K562 (cell line): ENCODE measurements at regions not wholly inside any gene's neighbourhood (a gene's known extent, or its start where the extent isn't known, plus 50 kb on each side); places are given as distances from the start of the nearest gene placed in this dataset.

Experiments used
- ATAC-seq: fragments of 200-7000 bp; cut with Tn5 transposase; 3 replicates; pipeline ENCODE4 v1.9.1; 2020; ENCODE audit warnings: moderate library complexity
- BruUV-seq: library from RNA; stranded (reverse); fragments of 400-500 nt; replicated peaks from 2 replicates; lab custom pipeline; 2021; lab: Mats Ljungman, UMichigan
- CTCF ChIA-PET: fragments of 300-600 bp; formaldehyde crosslinking; extraction: SDS; loops from one replicate; lab custom pipeline; 2021; ENCODE audit warnings: low intra/inter-chr PET ratio; lab: Yijun Ruan, JAX
- POLR2A ChIA-PET: fragments of 300-600, 350-650 bp; sonication (Branson Sonifier 250); formaldehyde crosslinking; extraction: SDS; loops from one replicate; lab custom pipeline; 2021; ENCODE audit warnings: antibody characterized with exemption, inconsistent platforms; lab: Yijun Ruan, JAX
- DNase-seq, 4 experiments: peaks; one replicate each; pipeline versions ENCODE4 v3.0.0 to v3.0.0-alpha.2; 2011 to 2018; ENCODE audit warnings: low spot score in 3 of 4, mixed read lengths in 3 of 4; ENCODE audit errors: extremely low read depth in 1 of 4
- FAIRE-seq: peaks from 2 replicates; lab custom pipeline; 2011; peaks lifted over from hg19 to GRCh38; lab: Jason Lieb, UNC
- H2AFZ ChIP-seq: 2 replicates; pipeline ENCODE4 v1.6.0; 2011; ENCODE audit warnings: low read depth, low read length, control low read depth, inconsistent platforms
- H3K27ac ChIP-seq: fragments of 200-600 bp; 3 replicates; pipeline ENCODE4 v1.8.0; 2011; ENCODE audit warnings: low read depth, mild to moderate bottlenecking, control low read depth, inconsistent platforms, low read length, moderate library complexity, mixed read lengths; ENCODE audit errors: extremely low read depth
- H3K27me3 ChIP-seq, 2 experiments: fragments of 300-600 bp in 1 of 2; 2 replicates in 1 of 2; 3 replicates in 1 of 2; pipeline versions ENCODE4 v1.6.0 to v1.8.0; 2011; ENCODE audit warnings: inconsistent platforms in 2 of 2, low read length in 2 of 2, mild to moderate bottlenecking in 1 of 2, mixed read lengths in 1 of 2, moderate library complexity in 1 of 2; ENCODE audit not compliant: control insufficient read depth in 2 of 2, insufficient read depth in 2 of 2
- H3K36me3 ChIP-seq: fragments of 300-600 bp; 3 replicates; pipeline ENCODE4 v1.8.0; 2011; ENCODE audit warnings: mild to moderate bottlenecking, low read length, inconsistent platforms; ENCODE audit not compliant: control insufficient read depth, insufficient read depth
- H3K4me1 ChIP-seq, 2 experiments: fragments of 200-600 bp in 1 of 2; replicated peaks in 1 of 2; 2 replicates in 1 of 2; 3 replicates in 1 of 2; pipeline versions ENCODE4 v1.5.1 to v1.8.0; 2011; ENCODE audit warnings: inconsistent platforms in 2 of 2, low read length in 2 of 2, mild to moderate bottlenecking in 1 of 2, mixed read lengths in 1 of 2, moderate library complexity in 1 of 2; ENCODE audit not compliant: control insufficient read depth in 2 of 2, insufficient read depth in 2 of 2
- H3K4me2 ChIP-seq: 2 replicates; pipeline ENCODE4 v1.6.1; 2011; ENCODE audit warnings: low read length, control low read depth, inconsistent platforms, mixed read lengths; ENCODE audit not compliant: insufficient read depth
- H3K4me3 ChIP-seq: fragments of 200-600 bp; sonication (generic), shearing (Covaris generic); 2 replicates; pipeline ENCODE4 v1.5.1; 2016; ENCODE audit warnings: control low read depth, inconsistent platforms
- H3K79me2 ChIP-seq: fragments of 200-600 bp; 3 replicates; pipeline ENCODE4 v1.8.0; 2011; ENCODE audit warnings: low read length, inconsistent platforms; ENCODE audit not compliant: control insufficient read depth, insufficient read depth
- H3K9ac ChIP-seq, 2 experiments: 2 replicates each; pipeline versions ENCODE4 v1.6.0 to v1.6.1; 2011; ENCODE audit warnings: low read depth in 2 of 2, low read length in 2 of 2, control low read depth in 1 of 2, inconsistent platforms in 1 of 2, mild to moderate bottlenecking in 1 of 2, mixed read lengths in 1 of 2; ENCODE audit not compliant: insufficient read depth in 1 of 2
- H3K9me1 ChIP-seq: one replicate; pipeline ENCODE4 v1.6.0; 2011; ENCODE audit warnings: inconsistent platforms, mild to moderate bottlenecking, low read length, moderate library complexity; ENCODE audit not compliant: control insufficient read depth, insufficient read depth
- H3K9me3 ChIP-seq: replicated peaks from 2 replicates; pipeline ENCODE4 v1.5.1; 2011; ENCODE audit warnings: low read depth, low read length, inconsistent platforms; ENCODE audit not compliant: control insufficient read depth, insufficient read depth
- H4K20me1 ChIP-seq: replicated peaks from 2 replicates; pipeline ENCODE4 v1.6.1; 2011; ENCODE audit warnings: low read length, inconsistent platforms, mixed read lengths; ENCODE audit not compliant: control insufficient read depth, insufficient read depth
- ZNF140 ChIP-seq: fragments of 250-450 bp; sonication (Bioruptor Pico); IDR thresholded peaks from 2 replicates; pipeline ENCODE4 v1.8.0; 2021; ENCODE audit warnings: moderate library complexity, mild to moderate bottlenecking, inconsistent platforms
- ZNF316 ChIP-seq: fragments of 450-650 bp; IDR thresholded peaks from 2 replicates; pipeline ENCODE4 v1.6.1; 2016
- ZNF586 ChIP-seq: fragments of 450-650 bp; formaldehyde crosslinking; conservative IDR thresholded peaks from 2 replicates; pipeline ENCODE4 v1.4.0; 2020; ENCODE audit warnings: mild to moderate bottlenecking, moderate library complexity
- WGBS: fragments of 100-300 bp; shearing (Covaris generic); methylation state at CpG from one replicate; pipeline ENCODE4 v1.1.6; 2016; ENCODE audit warnings: low coverage, mixed read lengths; ENCODE audit not compliant: insufficient coverage; ENCODE audit errors: missing lambda C conversion rate; 5-methylcytosine and 5-hydroxymethylcytosine counted together
- in situ Hi-C: fragments of 300-500 bp; cut with MboI; formaldehyde crosslinking; loops from 4 replicates; pipeline ENCODE4 v1.15.0; 2018; ENCODE audit warnings: inconsistent platforms, mixed read lengths
- intact Hi-C: fragments of 100-400 bp; cut with micrococcal nuclease; formaldehyde crosslinking; loops from 2 replicates; pipeline ENCODE4 v1.14.2; 2022

- Histone ChIP-seq H2AFZ (no peak overlapping the region), H3K79me2 (no peaks in the 10 kb centered on the region), H3K9me1 (peaks cover 3% of the 10 kb centered on the region), H3K4me1 (no peaks in the 10 kb centered on the region), H3K36me3 (no peaks in the 10 kb centered on the region), H3K9ac (no peak overlapping the region), H3K27ac (no peak overlapping the region), H3K4me3 (no peak overlapping the region), H4K20me1 (peaks cover 3% of the 10 kb centered on the region; the same call in 1 of the 2 replicates), H3K4me2 (no peak overlapping the region), H3K27me3 (peaks cover 12 to 56% of the 10 kb centered on the region in 2 experiments; a peak in 3 of 5 replicates), H3K9me3 (no peaks in the 10 kb centered on the region)
- 2% methylated on average over 5 of the region's 5 CpGs for WGBS
- ChIA-PET CTCF (no interaction called here), POLR2A (interaction anchor here (0.7 to 1.0 kb wide), 2 partner anchors 19 to 64 kb away, joined by 3 read pairs; no protein-coding TSS in a partner anchor)
- DNase-seq (no peak), ATAC-seq (no peak), FAIRE-seq (no peak)
- TF ChIP-seq ZNF140 (CRISPR knock-in tag) = no peak
- no peak for TF ChIP-seq ZNF586 (CRISPR knock-in tag)
- in situ Hi-C loops (no loop called here), intact Hi-C loops (no loop called here)
- no TSS peak for BruUV-seq
Observed at GRCh38 chr16:87094556-87094865, 222.7 kb downstream of the C16orf95 start.

GRCh38 chr16:87095271-87095670 is 221.9 kb downstream of the C16orf95 start:
- H3K27ac ChIP-seq = no peak overlapping the region
- H3K9me3 ChIP-seq = no peaks in the 10 kb centered on the region
- in situ Hi-C loops = no loop called here
- no peaks in the 10 kb centered on the region for H3K4me1 ChIP-seq
- H3K36me3 ChIP-seq = no peaks in the 10 kb centered on the region
- H3K79me2 ChIP-seq = no peaks in the 10 kb centered on the region
- ChIA-PET CTCF (no interaction called here), POLR2A (interaction anchor here (0.7 to 1.0 kb wide), 2 partner anchors 19 to 558 kb away, joined by 3 read pairs; no protein-coding TSS in a partner anchor)
- H3K4me3 ChIP-seq = no peak overlapping the region
- intact Hi-C loops = no loop called here
- ATAC-seq (no peak), DNase-seq (no peak), FAIRE-seq (no peak)
- H2AFZ ChIP-seq = no peak overlapping the region
- peaks cover 12 to 62% of the 10 kb centered on the region in 2 experiments; a peak in 4 of 5 replicates for H3K27me3 ChIP-seq
- no peak for TF ChIP-seq ZNF316
- 0% methylated on average over 4 of the region's 5 CpGs for WGBS
- peaks cover 3% of the 10 kb centered on the region for H3K9me1 ChIP-seq
- H3K4me2 ChIP-seq = no peak overlapping the region
- H3K9ac ChIP-seq = no peak overlapping the region
- no TSS peak for BruUV-seq
- peaks cover 3% of the 10 kb centered on the region; the same call in 1 of the 2 replicates for H4K20me1 ChIP-seq
